HG03439 (cell line): ENCODE measurements at regions not wholly inside any gene's neighbourhood (a gene's known extent, or its start where the extent isn't known, plus 50 kb on each side); places are given as distances from the start of the nearest gene placed in this dataset.

ENCODE experiments used
- ATAC-seq: cut with Tn5 transposase; IDR thresholded peaks from one replicate; pipeline ENCODE4 v1.9.1; 2021; ENCODE audit warnings: mild to moderate bottlenecking, moderate library complexity; ENCODE audit not compliant: unreplicated experiment

DNA sequence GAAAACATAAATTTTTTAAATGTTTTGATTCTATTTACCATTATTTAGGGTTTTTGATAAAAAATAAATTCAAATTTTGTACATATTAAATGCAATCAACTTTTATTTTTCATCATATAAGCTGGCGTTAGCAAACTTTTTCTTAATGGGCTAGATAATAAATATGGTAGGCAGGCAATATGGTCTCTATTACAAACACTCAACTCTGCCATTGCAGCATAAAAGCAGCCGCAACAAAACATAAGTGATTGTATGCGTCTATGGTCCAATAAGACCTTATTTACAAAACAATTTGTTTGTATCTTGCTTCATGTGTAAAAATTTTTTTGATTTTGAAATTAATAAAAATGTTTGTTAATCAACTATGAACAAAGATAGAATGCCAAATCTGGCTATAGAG, 116.8 kb upstream of the GLI2 start:
- no peak for ATAC-seq

GRCh38 chr2:120619579-120619978, 116.1 kb upstream of the GLI2 start:
- no peak for ATAC-seq

DNA sequence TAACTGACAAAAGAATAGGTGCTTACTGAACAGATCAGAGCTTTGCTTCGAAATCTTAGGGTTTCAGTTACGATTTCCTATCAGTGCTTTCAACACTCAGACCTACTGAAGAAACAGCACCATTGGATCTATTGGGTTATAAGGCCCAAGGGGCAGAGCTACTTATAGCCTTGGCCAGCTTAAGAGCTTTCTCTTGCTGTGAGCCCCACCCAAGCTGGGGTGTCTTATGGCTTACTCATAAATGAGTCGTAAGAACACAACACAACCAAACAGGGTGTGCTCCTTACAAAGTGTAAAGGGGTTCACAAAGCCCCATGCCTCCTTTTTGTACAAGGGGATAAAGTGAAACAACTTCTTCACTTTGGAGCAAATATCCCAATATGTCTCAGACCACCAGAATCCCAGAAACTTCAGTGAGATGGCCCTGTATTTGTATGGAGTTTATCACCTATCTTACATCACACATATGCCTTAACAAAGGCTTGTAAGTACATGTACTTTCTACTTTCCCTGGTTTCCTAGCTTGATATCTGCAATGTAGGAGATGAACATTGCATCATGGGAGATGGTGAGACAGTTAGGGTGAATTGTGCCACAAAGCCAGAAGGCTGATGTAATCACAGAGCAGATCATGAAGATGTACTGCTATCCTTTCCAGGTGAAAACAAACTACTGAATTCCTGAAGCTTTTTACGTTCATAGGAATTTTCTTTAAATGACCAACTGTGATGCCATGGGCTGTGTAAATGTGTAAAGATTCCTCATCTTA, 115.5 kb upstream of the GLI2 start:
- no peak for ATAC-seq

- ATAC-seq: no peak
Measured at GRCh38 chr2:120622159-120622869, 113.4 kb upstream of the GLI2 start.

GRCh38 chr2:120622886-120623753, 112.5 kb upstream of the GLI2 start:
- ATAC-seq: no peak

DNA sequence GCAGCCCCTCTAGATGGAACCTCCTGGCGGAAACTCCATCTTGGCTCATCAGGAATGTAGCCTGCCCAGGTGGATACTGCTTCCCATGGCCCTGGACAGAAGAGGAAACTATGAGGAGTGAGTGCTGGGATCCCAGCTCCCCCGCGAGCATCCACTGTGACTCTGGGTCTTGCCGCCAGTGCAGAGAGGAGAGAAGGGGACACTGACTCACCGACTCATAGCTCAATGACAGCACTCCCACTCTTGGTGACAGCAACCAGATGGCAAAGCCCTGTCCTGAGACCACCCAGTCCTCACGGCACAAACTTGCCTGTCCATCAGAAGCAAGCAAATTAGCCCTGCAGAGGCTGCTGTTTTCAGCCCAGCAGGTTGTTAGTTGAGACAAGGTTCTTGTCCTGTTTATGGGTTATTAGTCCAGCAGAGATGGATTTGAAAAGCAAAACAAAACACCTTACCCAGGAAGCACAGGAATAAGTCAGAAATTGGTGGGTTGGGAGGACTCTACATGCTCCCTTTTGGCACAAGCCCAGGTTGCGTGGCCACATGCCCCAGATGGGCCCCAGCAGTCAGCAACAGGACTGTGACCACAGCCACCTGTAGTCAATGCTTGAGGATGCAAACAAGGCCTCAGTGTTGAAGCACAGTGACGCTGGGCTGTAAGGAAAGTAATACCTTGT, 111.5 kb upstream of the GLI2 start:
- no peak for ATAC-seq

GRCh38 chr2:120624738-120625446, 110.8 kb upstream of the GLI2 start:
- no peak for ATAC-seq

GRCh38 chr2:120625865-120626560, 109.7 kb upstream of the GLI2 start:
- ATAC-seq: no peak

- ATAC-seq: no peak
Measured at GRCh38 chr2:120626566-120626965, 109.1 kb upstream of the GLI2 start.

DNA sequence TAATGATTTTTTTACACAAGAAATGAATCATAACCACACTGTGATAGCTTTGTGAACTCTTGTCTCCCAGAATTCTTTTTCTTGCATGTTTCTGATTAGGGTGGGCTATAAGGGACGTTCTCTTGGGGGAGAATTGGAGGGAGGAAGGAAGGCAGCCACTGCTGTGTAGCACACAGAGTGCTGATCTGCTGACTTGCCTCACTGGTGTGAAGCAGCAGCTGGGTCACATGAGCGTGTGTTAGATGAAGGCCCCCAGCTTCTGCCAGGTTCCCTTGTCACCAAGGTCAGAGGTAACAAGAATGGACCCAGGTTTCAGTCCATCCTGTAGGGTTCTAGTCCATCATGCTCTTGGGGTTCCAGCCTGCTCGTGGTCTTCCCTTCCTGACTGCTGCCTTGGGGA, 107.4 kb upstream of the GLI2 start:
- ATAC-seq: no peak

- no peak for ATAC-seq
Measured at GRCh38 chr2:120629241-120629895, 106.3 kb upstream of the GLI2 start.

- ATAC-seq: no peak
Measured at GRCh38 chr2:120630031-120630701, 105.5 kb upstream of the GLI2 start.

DNA sequence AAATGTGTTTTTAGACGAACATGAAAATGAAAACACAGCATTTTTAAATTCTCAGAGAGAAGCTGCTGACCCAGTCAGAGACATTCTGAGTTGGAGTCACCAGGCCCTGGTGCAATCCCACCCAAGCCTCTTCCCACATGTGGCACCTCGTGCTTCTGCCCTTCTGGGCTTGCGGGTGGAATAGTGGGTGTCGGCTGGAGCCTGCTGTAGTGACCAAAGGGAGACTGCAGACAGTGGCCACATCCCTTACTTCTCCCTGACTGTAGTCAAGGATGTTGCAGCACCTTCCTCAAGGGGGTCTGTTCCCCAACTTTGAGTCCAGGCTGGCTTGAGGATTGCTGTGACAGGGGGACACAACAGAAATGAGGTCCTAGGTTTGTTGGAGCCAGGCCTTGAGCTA, 104.4 kb upstream of the GLI2 start:
- ATAC-seq: no peak

DNA sequence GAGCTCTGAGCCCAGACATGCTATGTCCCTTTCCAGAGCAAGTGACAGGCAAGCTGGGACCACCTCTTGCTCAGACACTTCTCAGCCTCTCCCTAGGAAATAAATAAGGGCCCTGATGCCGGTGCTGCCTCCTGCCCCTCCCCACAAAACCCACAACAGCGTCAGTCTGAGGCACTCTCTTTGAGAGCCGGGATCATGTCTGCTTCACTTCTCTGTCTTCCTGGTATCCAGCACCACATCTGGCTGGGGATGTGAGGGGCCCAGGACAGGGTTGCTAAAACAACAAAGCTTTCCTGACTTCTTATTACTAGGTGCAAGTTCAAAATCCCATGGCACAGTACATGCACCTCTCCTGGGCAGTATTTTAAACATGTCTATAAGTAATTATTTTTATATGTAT, 103.9 kb upstream of the GLI2 start:
- no peak for ATAC-seq

DNA sequence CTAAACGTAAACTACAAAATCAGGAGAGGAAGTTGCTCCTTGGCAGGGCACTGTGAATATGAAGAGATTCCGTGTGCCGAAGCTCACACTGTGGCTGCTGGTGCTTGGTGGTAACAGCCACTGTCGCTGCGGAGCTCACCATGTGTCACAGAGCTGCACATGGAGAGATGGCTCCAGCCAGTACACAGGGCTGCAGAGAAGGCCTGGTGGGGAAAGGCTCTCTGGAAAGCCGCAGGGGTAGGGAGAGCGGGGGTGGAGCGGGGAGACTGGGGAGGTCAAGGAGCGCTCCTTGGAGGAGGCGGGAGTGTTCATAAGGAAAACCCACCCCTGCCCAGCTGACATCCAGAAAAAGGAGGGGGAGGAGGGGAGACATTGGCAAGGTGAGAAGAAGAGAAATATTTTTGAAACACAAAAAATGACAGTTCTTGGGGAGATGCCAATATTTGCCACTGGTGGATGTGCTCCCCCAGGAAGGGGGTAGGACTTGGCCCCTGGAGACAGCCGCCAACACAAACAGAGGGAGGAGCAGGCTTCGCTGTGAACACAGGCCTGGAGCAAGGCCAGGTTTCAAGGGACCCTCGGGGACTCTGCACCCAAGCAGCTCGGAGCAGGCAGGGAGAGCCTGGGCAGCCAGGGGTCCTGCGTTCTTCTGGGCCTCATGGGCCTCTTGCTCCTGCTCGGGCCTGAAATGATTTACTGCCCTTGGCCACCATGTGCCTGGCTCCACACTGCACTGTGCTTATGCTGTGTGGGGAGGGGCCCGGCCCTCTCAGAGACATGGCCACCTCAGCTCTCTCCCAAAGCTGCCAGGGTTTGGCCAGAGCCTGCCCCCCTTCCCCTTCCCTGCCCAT, 102.6 kb upstream of the GLI2 start:
- no peak for ATAC-seq

DNA sequence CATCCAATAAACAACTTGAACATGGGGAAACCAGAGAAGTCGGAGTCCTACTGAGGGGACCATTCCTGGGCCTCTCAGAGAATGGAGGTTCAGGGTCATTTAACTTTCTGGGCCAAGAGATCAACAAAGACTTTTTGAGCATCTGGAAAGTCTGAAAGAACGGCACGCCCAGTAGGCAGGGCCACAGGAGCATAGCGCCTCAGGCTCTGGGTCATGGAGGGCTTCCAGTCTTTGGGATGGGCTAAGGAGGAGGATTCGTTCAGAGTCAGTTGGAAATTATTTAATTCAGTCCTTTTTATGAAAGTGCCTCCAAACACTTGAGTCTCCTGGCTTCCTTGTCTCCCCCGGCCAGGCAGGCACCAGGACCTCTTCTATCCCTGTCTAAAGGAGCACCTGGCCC, 101.1 kb upstream of the GLI2 start:
- no peak for ATAC-seq

GRCh38 chr2:120635146-120635545, 100.5 kb upstream of the GLI2 start:
- no peak for ATAC-seq

GRCh38 chr2:120637847-120638246, 97.8 kb upstream of the GLI2 start:
- ATAC-seq: no peak
